Liver (tissue), 2 donors: ENCODE measurements at regions not wholly inside any gene's neighbourhood (a gene's known extent, or its start where the extent isn't known, plus 50 kb on each side); places are given as distances from the start of the nearest gene placed in this dataset.

ENCODE experiments used
- GABPA ChIP-seq, 2 donors: IDR thresholded peaks in 1 of 2; conservative IDR thresholded peaks in 1 of 2; 2 replicates each; pipeline ENCODE4 v1.6.1; 2016; ENCODE audit warnings: antibody characterized with exemption in 2 of 2, mild to moderate bottlenecking in 1 of 2, moderate library complexity in 1 of 2
- RAD21 ChIP-seq, 2 donors: IDR thresholded peaks; 2 replicates each; pipeline ENCODE4 v1.6.1; 2016; ENCODE audit warnings: antibody characterized with exemption in 2 of 2, mild to moderate bottlenecking in 2 of 2
- TAF1 ChIP-seq: conservative IDR thresholded peaks from 2 replicates; pipeline ENCODE4 v1.6.1; 2016; ENCODE audit warnings: antibody characterized with exemption, mild to moderate bottlenecking
- YY1 ChIP-seq: IDR thresholded peaks from 2 replicates; pipeline ENCODE4 v1.6.1; 2016; ENCODE audit warnings: antibody characterized with exemption, mild to moderate bottlenecking
- TF ChIP-seq, protein P1 (sequence below): IDR thresholded peaks from 2 replicates; pipeline ENCODE4 v1.6.1; 2016; ENCODE audit warnings: antibody characterized with exemption, mild to moderate bottlenecking
- donor health status: healthy.

DNA sequence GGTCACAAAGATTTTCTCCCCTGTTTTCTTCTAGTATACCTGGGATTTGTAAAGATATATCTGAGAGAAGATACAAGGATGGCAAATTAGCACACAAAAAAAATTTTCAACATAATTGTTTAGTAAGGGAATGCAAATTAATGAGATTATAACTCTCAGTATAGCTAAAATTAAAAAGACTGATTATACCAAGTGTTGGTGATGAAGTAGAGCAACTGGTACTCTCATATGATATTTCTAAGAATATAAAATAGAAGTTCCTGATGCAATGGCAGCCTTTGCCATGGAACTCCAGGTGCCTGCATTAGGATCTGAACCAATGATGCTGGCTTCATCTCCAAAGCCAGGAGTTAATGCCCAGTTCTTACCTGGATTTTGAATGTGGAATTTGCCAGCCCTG is 51.4 kb upstream of the KIAA1217 start (continued):
- TF ChIP-seq, protein P1, sequence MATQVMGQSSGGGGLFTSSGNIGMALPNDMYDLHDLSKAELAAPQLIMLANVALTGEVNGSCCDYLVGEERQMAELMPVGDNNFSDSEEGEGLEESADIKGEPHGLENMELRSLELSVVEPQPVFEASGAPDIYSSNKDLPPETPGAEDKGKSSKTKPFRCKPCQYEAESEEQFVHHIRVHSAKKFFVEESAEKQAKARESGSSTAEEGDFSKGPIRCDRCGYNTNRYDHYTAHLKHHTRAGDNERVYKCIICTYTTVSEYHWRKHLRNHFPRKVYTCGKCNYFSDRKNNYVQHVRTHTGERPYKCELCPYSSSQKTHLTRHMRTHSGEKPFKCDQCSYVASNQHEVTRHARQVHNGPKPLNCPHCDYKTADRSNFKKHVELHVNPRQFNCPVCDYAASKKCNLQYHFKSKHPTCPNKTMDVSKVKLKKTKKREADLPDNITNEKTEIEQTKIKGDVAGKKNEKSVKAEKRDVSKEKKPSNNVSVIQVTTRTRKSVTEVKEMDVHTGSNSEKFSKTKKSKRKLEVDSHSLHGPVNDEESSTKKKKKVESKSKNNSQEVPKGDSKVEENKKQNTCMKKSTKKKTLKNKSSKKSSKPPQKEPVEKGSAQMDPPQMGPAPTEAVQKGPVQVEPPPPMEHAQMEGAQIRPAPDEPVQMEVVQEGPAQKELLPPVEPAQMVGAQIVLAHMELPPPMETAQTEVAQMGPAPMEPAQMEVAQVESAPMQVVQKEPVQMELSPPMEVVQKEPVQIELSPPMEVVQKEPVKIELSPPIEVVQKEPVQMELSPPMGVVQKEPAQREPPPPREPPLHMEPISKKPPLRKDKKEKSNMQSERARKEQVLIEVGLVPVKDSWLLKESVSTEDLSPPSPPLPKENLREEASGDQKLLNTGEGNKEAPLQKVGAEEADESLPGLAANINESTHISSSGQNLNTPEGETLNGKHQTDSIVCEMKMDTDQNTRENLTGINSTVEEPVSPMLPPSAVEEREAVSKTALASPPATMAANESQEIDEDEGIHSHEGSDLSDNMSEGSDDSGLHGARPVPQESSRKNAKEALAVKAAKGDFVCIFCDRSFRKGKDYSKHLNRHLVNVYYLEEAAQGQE, result no peak
- TF ChIP-seq RAD21 (IDR thresholded peaks at IDR 0.05) (no peak), TAF1 (no peak), GABPA (IDR thresholded peaks at IDR 0.05 in 1 of 2, conservative IDR thresholded peaks at IDR 0.05 in 1 of 2) (no peak), YY1 (no peak)
